ENCODE measurements at regions not wholly inside any gene's neighbourhood (a gene's known extent, or its start where the extent isn't known, plus 50 kb on each side); places are given as distances from the start of the nearest gene placed in this dataset.

GRCh38 chr13:105406551-105406950, 1128.9 kb downstream of the EFNB2 start:
- TF ChIP-seq ZNF274 (IDR thresholded peaks at IDR 0.05; ENCODE audit: low read depth, low read length): no peak
- no peak overlapping the region for H3K4me3 ChIP-seq (ENCODE audit: low read length)

- H3K4me3 ChIP-seq (ENCODE audit: low read length): no peak overlapping the region
- no peak for TF ChIP-seq ZNF274 (IDR thresholded peaks at IDR 0.05; ENCODE audit: low read depth, low read length)
Measured at GRCh38 chr13:105403086-105403485, 1132.4 kb downstream of the EFNB2 start.

GRCh38 chr13:105395041-105395440, 1140.4 kb downstream of the EFNB2 start:
- no peak overlapping the region for H3K4me3 ChIP-seq (ENCODE audit: low read length)
- no peak for TF ChIP-seq ZNF274 (IDR thresholded peaks at IDR 0.05; ENCODE audit: low read depth, low read length)

- no peak overlapping the region for H3K4me3 ChIP-seq (ENCODE audit: low read length)
- TF ChIP-seq ZNF274 (IDR thresholded peaks at IDR 0.05; ENCODE audit: low read depth, low read length): no peak
Measured at GRCh38 chr13:105389373-105389772, 1146.1 kb downstream of the EFNB2 start.

- H3K4me3 ChIP-seq (ENCODE audit: low read length): no peak overlapping the region
- no peak for TF ChIP-seq ZNF274 (IDR thresholded peaks at IDR 0.05; ENCODE audit: low read depth, low read length)
Measured at GRCh38 chr13:105377452-105377851, 1158.0 kb downstream of the EFNB2 start.

- no peak for TF ChIP-seq ZNF274 (IDR thresholded peaks at IDR 0.05; ENCODE audit: low read depth, low read length)
- no peak overlapping the region for H3K4me3 ChIP-seq (ENCODE audit: low read length)
Measured at GRCh38 chr13:105370011-105370650, 1165.3 kb downstream of the EFNB2 start.

- TF ChIP-seq ZNF274 (IDR thresholded peaks at IDR 0.05; ENCODE audit: low read depth, low read length): no peak
- no peak overlapping the region for H3K4me3 ChIP-seq (ENCODE audit: low read length)
Measured at GRCh38 chr13:105368781-105369180, 1166.7 kb downstream of the EFNB2 start.

- TF ChIP-seq ZNF274 (IDR thresholded peaks at IDR 0.05; ENCODE audit: low read depth, low read length): no peak
- no peak overlapping the region for H3K4me3 ChIP-seq (ENCODE audit: low read length)
Measured at GRCh38 chr13:105365831-105366230, 1169.6 kb downstream of the EFNB2 start.

- no peak overlapping the region for H3K4me3 ChIP-seq (ENCODE audit: low read length)
- no peak for TF ChIP-seq ZNF274 (IDR thresholded peaks at IDR 0.05; ENCODE audit: low read depth, low read length)
Measured at GRCh38 chr13:105365021-105365550, 1170.4 kb downstream of the EFNB2 start.

GRCh38 chr13:105364191-105364590, 1171.3 kb downstream of the EFNB2 start:
- TF ChIP-seq ZNF274 (IDR thresholded peaks at IDR 0.05; ENCODE audit: low read depth, low read length): no peak
- H3K4me3 ChIP-seq (ENCODE audit: low read length): no peak overlapping the region

GRCh38 chr13:105363261-105364190, 1171.9 kb downstream of the EFNB2 start:
- no peak for TF ChIP-seq ZNF274 (IDR thresholded peaks at IDR 0.05; ENCODE audit: low read depth, low read length)
- no peak overlapping the region for H3K4me3 ChIP-seq (ENCODE audit: low read length)

- H3K4me3 ChIP-seq (ENCODE audit: low read length): no peak overlapping the region
- TF ChIP-seq ZNF274 (IDR thresholded peaks at IDR 0.05; ENCODE audit: low read depth, low read length): no peak
Measured at GRCh38 chr13:105353654-105354053, 1181.8 kb downstream of the EFNB2 start.

GRCh38 chr13:105349082-105349723, 1186.3 kb downstream of the EFNB2 start:
- no peak overlapping the region for H3K4me3 ChIP-seq (ENCODE audit: low read length)
- TF ChIP-seq ZNF274 (IDR thresholded peaks at IDR 0.05; ENCODE audit: low read depth, low read length): no peak

- TF ChIP-seq ZNF274 (IDR thresholded peaks at IDR 0.05; ENCODE audit: low read depth, low read length): no peak
- H3K4me3 ChIP-seq (ENCODE audit: low read length): no peak overlapping the region
Measured at GRCh38 chr13:105346141-105346775, 1189.2 kb downstream of the EFNB2 start.

Data from GM08714 (cell line).